HL-60/S4 (cell line): ENCODE measurements at regions not wholly inside any gene's neighbourhood (a gene's known extent, or its start where the extent isn't known, plus 50 kb on each side); places are given as distances from the start of the nearest gene placed in this dataset.
"Not testable (repeated sequence)": the region's sequence is repeated elsewhere in the genome, so short reads cannot be mapped to it uniquely, and the experiment has no call there.

Experiments used
- in situ Hi-C: fragments of 300-500 bp; cut with MboI; formaldehyde crosslinking; loops from 2 replicates; pipeline ENCODE4 v1.14.3; 2022; ENCODE audit warnings: low sequenced_read_pairs

GRCh38 chr4:153096344-153096743 is 107.9 kb upstream of the TRIM2 start:
- in situ Hi-C loops = loop anchor here (25.0 kb wide), 1 partner anchor 234 kb away; no protein-coding TSS in a partner anchor

GRCh38 chr4:153098427-153098826 is 105.8 kb upstream of the TRIM2 start:
- in situ Hi-C loops = loop anchor here (25.0 kb wide), 1 partner anchor 236 kb away; no protein-coding TSS in a partner anchor

GRCh38 chr4:153099391-153100140 is 104.7 kb upstream of the TRIM2 start:
- in situ Hi-C loops = loop anchor here (25.0 kb wide), 1 partner anchor 237 kb away; no protein-coding TSS in a partner anchor

GRCh38 chr4:153106736-153107135 is 97.5 kb upstream of the TRIM2 start:
- in situ Hi-C loops = not testable (repeated sequence)

GRCh38 chr4:153107246-153107645 is 97.0 kb upstream of the TRIM2 start:
- in situ Hi-C loops = no loop called here

GRCh38 chr4:153109296-153109849 is 94.9 kb upstream of the TRIM2 start:
- in situ Hi-C loops = no loop called here

- in situ Hi-C loops = no loop called here
Observed at GRCh38 chr4:153110739-153111138, 93.5 kb upstream of the TRIM2 start.

- in situ Hi-C loops = no loop called here
Observed at GRCh38 chr4:153111426-153112040, 92.7 kb upstream of the TRIM2 start.

- in situ Hi-C loops = no loop called here
Observed at GRCh38 chr4:153112041-153112441, 92.2 kb upstream of the TRIM2 start.

GRCh38 chr4:153113061-153113837 is 91.0 kb upstream of the TRIM2 start:
- in situ Hi-C loops = no loop called here

GRCh38 chr4:153113838-153114105 is 90.5 kb upstream of the TRIM2 start:
- in situ Hi-C loops = no loop called here

GRCh38 chr4:153114771-153115321 is 89.4 kb upstream of the TRIM2 start:
- in situ Hi-C loops = no loop called here

- in situ Hi-C loops = no loop called here
Observed at GRCh38 chr4:153115322-153116290, 88.6 kb upstream of the TRIM2 start.

- in situ Hi-C loops = no loop called here
Observed at GRCh38 chr4:153116291-153116680, 88.0 kb upstream of the TRIM2 start.

GRCh38 chr4:153116801-153117200 is 87.4 kb upstream of the TRIM2 start:
- in situ Hi-C loops = no loop called here

- in situ Hi-C loops = no loop called here
Observed at GRCh38 chr4:153117554-153117953, 86.7 kb upstream of the TRIM2 start.

- in situ Hi-C loops = no loop called here
Observed at GRCh38 chr4:153119626-153120025, 84.6 kb upstream of the TRIM2 start.

- in situ Hi-C loops = no loop called here
Observed at GRCh38 chr4:153120235-153120634, 84.0 kb upstream of the TRIM2 start.

- in situ Hi-C loops = no loop called here
Observed at GRCh38 chr4:153122855-153123254, 81.4 kb upstream of the TRIM2 start.

GRCh38 chr4:153126137-153126536 is 78.1 kb upstream of the TRIM2 start:
- in situ Hi-C loops = loop anchor here (25.0 kb wide), 1 partner anchor 511 kb away; no protein-coding TSS in a partner anchor
